B cell (primary cell): ENCODE measurements at regions not wholly inside any gene's neighbourhood (a gene's known extent, or its start where the extent isn't known, plus 50 kb on each side); places are given as distances from the start of the nearest gene placed in this dataset.

ENCODE experiments used
- ATAC-seq: fragments of 200-7000 bp; cut with Tn5 transposase; one replicate; pipeline ENCODE4 v1.10.0; 2021; ENCODE audit warnings: low read depth, mild to moderate bottlenecking, moderate number of reproducible peaks, moderate library complexity
- CTCF ChIA-PET: fragments of 350-600 bp; sonication (Branson Sonifier 250); formaldehyde crosslinking; loops from one replicate; lab custom pipeline; 2021; ENCODE audit warnings: antibody characterized with exemption, inconsistent platforms; lab: Charles Lee
- POLR2A ChIA-PET: fragments of 350-600 bp; sonication (Branson Sonifier 250); formaldehyde crosslinking; loops from one replicate; lab custom pipeline; 2021; ENCODE audit warnings: antibody characterized with exemption; lab: Charles Lee
- DNase-seq: peaks from one replicate; pipeline ENCODE4 v3.0.0; 2013
- H2AFZ ChIP-seq: 2 replicates; pipeline ENCODE4 v1.6.1; 2012; ENCODE audit warnings: mild to moderate bottlenecking, low read depth, low read length; ENCODE audit not compliant: insufficient read depth, poor library complexity, severe bottlenecking
- H3K27ac ChIP-seq, 2 donors: 1 replicate in 1 of 2; 2 replicates in 1 of 2; pipeline ENCODE4 v1.5.1; 2012 to 2013; ENCODE audit warnings: low read length in 2 of 2, mild to moderate bottlenecking in 2 of 2, moderate library complexity in 1 of 2
- H3K27me3 ChIP-seq, 4 experiments: fragments of 200-600 bp in 1 of 4; sonication (generic) in 1 of 4; replicated peaks in 1 of 4; 1 replicate in 2 of 4; 2 replicates in 2 of 4; pipeline versions ENCODE4 v1.6.1 to v1.7.0; 2013 to 2016; ENCODE audit warnings: low read length in 3 of 4, mild to moderate bottlenecking in 2 of 4, mixed read lengths in 1 of 4, moderate library complexity in 1 of 4; ENCODE audit not compliant: insufficient read depth in 4 of 4, control insufficient read depth in 3 of 4; ENCODE audit errors: control extremely low read depth in 1 of 4
- H3K36me3 ChIP-seq, 2 experiments: replicated peaks in 1 of 2; 1 replicate in 1 of 2; 2 replicates in 1 of 2; pipeline versions ENCODE4 v1.6.1 to v1.7.1; 2013; ENCODE audit warnings: low read length in 1 of 2; ENCODE audit not compliant: insufficient read depth in 2 of 2, control insufficient read depth in 1 of 2; ENCODE audit errors: control extremely low read depth in 1 of 2, extremely low read depth in 1 of 2
- H3K4me1 ChIP-seq, 2 donors: fragments of 200-600 bp in 1 of 2; sonication (generic) in 1 of 2; 1 replicate in 1 of 2; 2 replicates in 1 of 2; pipeline versions ENCODE4 v1.5.1 to v1.6.1; 2013 to 2017; ENCODE audit warnings: low read length in 2 of 2; ENCODE audit not compliant: control insufficient read depth in 2 of 2, insufficient read depth in 2 of 2
- H3K4me2 ChIP-seq: replicated peaks from 2 replicates; pipeline ENCODE3; 2012; ENCODE audit warnings: mild to moderate bottlenecking, low read depth, low read length; ENCODE audit not compliant: poor library complexity, severe bottlenecking
- H3K4me3 ChIP-seq, 5 experiments: fragments of 200-600 bp in 1 of 5; sonication (generic) in 1 of 5; 1 replicate in 3 of 5; 2 replicates in 2 of 5; pipeline versions ENCODE4 v1.5.1 to v1.7.0; 2011 to 2016; ENCODE audit warnings: low read length in 4 of 5, mild to moderate bottlenecking in 4 of 5, low read depth in 2 of 5, control low read depth in 1 of 5, moderate library complexity in 1 of 5; ENCODE audit not compliant: insufficient read depth in 1 of 5; ENCODE audit errors: control extremely low read depth in 1 of 5, extremely low read depth in 1 of 5
- H3K79me2 ChIP-seq: fragments of 200-600 bp; sonication (generic); one replicate; pipeline ENCODE4 v1.6.0; 2016; ENCODE audit warnings: low read length; ENCODE audit not compliant: control insufficient read depth, insufficient read depth
- H3K9ac ChIP-seq: fragments of 200-600 bp; sonication (generic); 2 replicates; pipeline ENCODE4 v1.6.1; 2017; ENCODE audit warnings: mild to moderate bottlenecking, low read length, moderate library complexity
- H3K9me3 ChIP-seq, 3 donors: one replicate each; pipeline versions ENCODE4 v1.6.1 to v1.7.1; 2013; ENCODE audit warnings: low read length in 2 of 3; ENCODE audit not compliant: control insufficient read depth in 2 of 3, insufficient read depth in 1 of 3; ENCODE audit errors: control extremely low read depth in 1 of 3
- H4K20me1 ChIP-seq: 2 replicates; pipeline ENCODE4 v1.6.0; 2012; ENCODE audit warnings: mild to moderate bottlenecking, low read length; ENCODE audit not compliant: insufficient read depth, control insufficient read depth, poor library complexity, severe bottlenecking
- H3K27ac Mint-ChIP-seq: one replicate; pipeline ENCODE4 v1.8.0; 2021; ENCODE audit warnings: mixed read lengths
- H3K27me3 Mint-ChIP-seq: one replicate; pipeline ENCODE4 v1.8.0; 2021; ENCODE audit warnings: mixed read lengths
- H3K4me1 Mint-ChIP-seq: one replicate; pipeline ENCODE4 v1.8.0; 2021; ENCODE audit warnings: mixed read lengths
- H3K4me3 Mint-ChIP-seq: one replicate; pipeline ENCODE4 v1.8.0; 2021; ENCODE audit warnings: mixed read lengths
- H3K9me3 Mint-ChIP-seq: one replicate; pipeline ENCODE4 v1.8.0; 2022; ENCODE audit warnings: mixed read lengths; ENCODE audit not compliant: insufficient read depth
- CTCF ChIP-seq: fragments of 200-600 bp; IDR thresholded peaks from one replicate; pipeline ENCODE4 v1.8.0; 2022; ENCODE audit warnings: antibody characterized with exemption, mild to moderate bottlenecking
- EZH2 ChIP-seq: IDR thresholded peaks from 2 replicates; pipeline ENCODE4 v1.6.1; 2012; ENCODE audit warnings: borderline replicate concordance, low read depth, mild to moderate bottlenecking, moderate library complexity, low read length; ENCODE audit not compliant: insufficient read depth, poor library complexity, severe bottlenecking
- WGBS: methylation state at CpG from one replicate; pipeline ENCODE4 v1.1.5; 2013; ENCODE audit warnings: missing lambda C conversion rate; ENCODE audit not compliant: insufficient coverage; 5-methylcytosine and 5-hydroxymethylcytosine counted together
- intact Hi-C: fragments of 100-400 bp; cut with micrococcal nuclease; formaldehyde crosslinking; loops from one replicate; pipeline ENCODE4 v1.10.0; 2022

- ATAC-seq (no peak), DNase-seq (no peak)
- H2AFZ ChIP-seq = no peak overlapping the region
- no peak for TF ChIP-seq CTCF
- TF ChIP-seq EZH2 = no peak
- H3K27ac ChIP-seq = no peak overlapping the region
- Mint-ChIP-seq H3K9me3 (peaks cover 6% of the 10 kb centered on the region), H3K27me3 (peaks cover 15% of the 10 kb centered on the region), H3K4me1 (no peaks in the 10 kb centered on the region), H3K27ac (no peak overlapping the region), H3K4me3 (no peak overlapping the region)
- no peaks in the 10 kb centered on the region for H3K27me3 ChIP-seq
- H3K9ac ChIP-seq = no peak overlapping the region
- H3K36me3 ChIP-seq = no peaks in the 10 kb centered on the region
- POLR2A ChIA-PET = no interaction called here
- no peak overlapping the region for H3K4me2 ChIP-seq
- no peaks in the 10 kb centered on the region for H3K79me2 ChIP-seq
- intact Hi-C loops = no loop called here
- H4K20me1 ChIP-seq = no peaks in the 10 kb centered on the region
- peaks cover 0 to 10% (median 10%) of the 10 kb centered on the region in 3 donors for H3K9me3 ChIP-seq
- H3K4me3 ChIP-seq = no peak overlapping the region
- no peaks in the 10 kb centered on the region for H3K4me1 ChIP-seq
- CTCF ChIA-PET = interaction anchor here (1.1 kb wide), 1 partner anchor 14 kb away, joined by 3 read pairs; no protein-coding TSS in a partner anchor
Measured at GRCh38 chr10:25094590-25094989, 78.2 kb downstream of the THNSL1 start.

- ATAC-seq (no peak), DNase-seq (no peak)
- Mint-ChIP-seq H3K4me1 (no peaks in the 10 kb centered on the region), H3K9me3 (peaks cover 6% of the 10 kb centered on the region), H3K4me3 (no peak overlapping the region), H3K27me3 (peaks cover 22% of the 10 kb centered on the region), H3K27ac (no peak overlapping the region)
- 73% methylated on average over 3 of the region's 7 CpGs for WGBS
- no peak overlapping the region for H2AFZ ChIP-seq
- ChIA-PET CTCF (no interaction called here), POLR2A (no interaction called here)
- no peaks in the 10 kb centered on the region for H3K4me1 ChIP-seq
- H3K36me3 ChIP-seq = no peaks in the 10 kb centered on the region
- no peak for TF ChIP-seq CTCF
- TF ChIP-seq EZH2 = no peak
- intact Hi-C loops = no loop called here
- no peaks in the 10 kb centered on the region for H3K27me3 ChIP-seq
- no peaks in the 10 kb centered on the region for H3K79me2 ChIP-seq
- H3K9me3 ChIP-seq = peaks cover 0 to 11% (median 10%) of the 10 kb centered on the region in 3 donors
- no peak overlapping the region for H3K27ac ChIP-seq
- no peak overlapping the region for H3K4me2 ChIP-seq
- no peak overlapping the region for H3K4me3 ChIP-seq
- no peak overlapping the region for H3K9ac ChIP-seq
- H4K20me1 ChIP-seq = no peaks in the 10 kb centered on the region
Measured at GRCh38 chr10:25097669-25098411, 77.0 kb upstream of the GPR158 start.
